ENCODE measurements at regions not wholly inside any gene's neighbourhood (a gene's known extent, or its start where the extent isn't known, plus 50 kb on each side); places are given as distances from the start of the nearest gene placed in this dataset.

- TF ChIP-seq CTCF (IDR thresholded peaks at IDR 0.05), result no peak
- TF ChIP-seq POLR2AphosphoS5 (IDR thresholded peaks at IDR 0.05), result peak in 1 of 2 donors; percentile 6
- TF ChIP-seq POLR2A (IDR thresholded peaks at IDR 0.05; ENCODE audit: low read depth), result no peak
- no peak for TF ChIP-seq EP300 (IDR thresholded peaks at IDR 0.05)
Measured at GRCh38 chr16:66207139-66207882, 159.2 kb upstream of the CDH5 start.
